Neural cell (in vitro differentiated cells): ENCODE measurements at regions not wholly inside any gene's neighbourhood (a gene's known extent, or its start where the extent isn't known, plus 50 kb on each side); places are given as distances from the start of the nearest gene placed in this dataset.

Experiments
- EP300 ChIP-seq: fragments of 450-650 bp; conservative IDR thresholded peaks from 2 replicates; pipeline ENCODE4 v1.6.1; 2014; ENCODE audit warnings: antibody characterized with exemption, mild to moderate bottlenecking, moderate library complexity; ENCODE audit not compliant: poor library complexity, severe bottlenecking
- EZH2 ChIP-seq: fragments of 200-600, 300-800 bp; shearing (Covaris generic), sonication (generic); IDR thresholded peaks from 2 replicates; pipeline ENCODE4 v1.6.1; 2014; ENCODE audit warnings: antibody characterized with exemption, low read length, borderline replicate concordance, mild to moderate bottlenecking; ENCODE audit not compliant: insufficient read depth, poor library complexity, severe bottlenecking
- POLR2AphosphoS5 ChIP-seq: IDR thresholded peaks from 2 replicates; pipeline ENCODE4 v1.6.1; 2012
- RAD21 ChIP-seq: fragments of 450-650 bp; conservative IDR thresholded peaks from 2 replicates; pipeline ENCODE4 v1.6.1; 2014; ENCODE audit warnings: antibody characterized with exemption, mild to moderate bottlenecking, moderate library complexity
- REST ChIP-seq: IDR thresholded peaks from 2 replicates; pipeline ENCODE4 v1.6.1; 2012; ENCODE audit warnings: borderline replicate concordance
- SMC3 ChIP-seq: fragments of 450-650 bp; conservative IDR thresholded peaks from 2 replicates; pipeline ENCODE4 v1.6.1; 2014; ENCODE audit warnings: antibody characterized with exemption, mild to moderate bottlenecking, moderate library complexity; ENCODE audit not compliant: poor library complexity
- TAF1 ChIP-seq: IDR thresholded peaks from 2 replicates; pipeline ENCODE4 v1.6.1; 2012; ENCODE audit warnings: low read depth
- TF ChIP-seq, protein P1 (sequence below): fragments of 450-650 bp; IDR thresholded peaks from 2 replicates; pipeline ENCODE4 v1.5.1; 2014; ENCODE audit warnings: antibody characterized with exemption, mild to moderate bottlenecking, moderate library complexity; ENCODE audit not compliant: poor library complexity, severe bottlenecking

- TF ChIP-seq RAD21 (no peak), REST (no peak), SMC3 (no peak), POLR2AphosphoS5 (no peak), EP300 (no peak), EZH2 (no peak), TAF1 (no peak)
- TF ChIP-seq, protein P1, sequence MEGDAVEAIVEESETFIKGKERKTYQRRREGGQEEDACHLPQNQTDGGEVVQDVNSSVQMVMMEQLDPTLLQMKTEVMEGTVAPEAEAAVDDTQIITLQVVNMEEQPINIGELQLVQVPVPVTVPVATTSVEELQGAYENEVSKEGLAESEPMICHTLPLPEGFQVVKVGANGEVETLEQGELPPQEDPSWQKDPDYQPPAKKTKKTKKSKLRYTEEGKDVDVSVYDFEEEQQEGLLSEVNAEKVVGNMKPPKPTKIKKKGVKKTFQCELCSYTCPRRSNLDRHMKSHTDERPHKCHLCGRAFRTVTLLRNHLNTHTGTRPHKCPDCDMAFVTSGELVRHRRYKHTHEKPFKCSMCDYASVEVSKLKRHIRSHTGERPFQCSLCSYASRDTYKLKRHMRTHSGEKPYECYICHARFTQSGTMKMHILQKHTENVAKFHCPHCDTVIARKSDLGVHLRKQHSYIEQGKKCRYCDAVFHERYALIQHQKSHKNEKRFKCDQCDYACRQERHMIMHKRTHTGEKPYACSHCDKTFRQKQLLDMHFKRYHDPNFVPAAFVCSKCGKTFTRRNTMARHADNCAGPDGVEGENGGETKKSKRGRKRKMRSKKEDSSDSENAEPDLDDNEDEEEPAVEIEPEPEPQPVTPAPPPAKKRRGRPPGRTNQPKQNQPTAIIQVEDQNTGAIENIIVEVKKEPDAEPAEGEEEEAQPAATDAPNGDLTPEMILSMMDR: no peak
Observed at GRCh38 chr13:50255639-50256038, 240.4 kb downstream of the KCNRG start.
